ENCODE measurements at regions not wholly inside any gene's neighbourhood (a gene's known extent, or its start where the extent isn't known, plus 50 kb on each side); places are given as distances from the start of the nearest gene placed in this dataset.
"Not testable (repeated sequence)": the region's sequence is repeated elsewhere in the genome, so short reads cannot be mapped to it uniquely, and the experiment has no call there.

DNA sequence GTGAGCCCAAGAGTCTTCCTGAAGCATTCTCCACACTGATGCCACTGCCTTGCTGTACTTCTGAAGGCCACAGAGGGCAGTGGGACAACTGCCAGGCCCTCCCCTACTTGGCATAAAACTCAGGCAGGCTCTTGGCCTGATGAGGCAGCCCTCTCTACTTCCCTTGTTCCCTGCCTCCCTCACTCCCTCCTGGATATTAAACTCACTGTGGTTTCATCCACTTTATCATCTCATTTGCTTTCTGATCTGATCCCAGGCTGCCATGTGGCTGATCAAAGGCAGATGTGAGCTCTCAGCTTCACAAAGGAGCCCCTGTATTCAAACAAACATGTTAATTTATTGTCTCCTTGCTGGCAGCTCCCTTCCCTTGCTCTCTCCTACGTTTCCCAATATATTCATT is 533.5 kb downstream of the IGSF11 start:
- DNase-seq = peak; percentile 13

DNA sequence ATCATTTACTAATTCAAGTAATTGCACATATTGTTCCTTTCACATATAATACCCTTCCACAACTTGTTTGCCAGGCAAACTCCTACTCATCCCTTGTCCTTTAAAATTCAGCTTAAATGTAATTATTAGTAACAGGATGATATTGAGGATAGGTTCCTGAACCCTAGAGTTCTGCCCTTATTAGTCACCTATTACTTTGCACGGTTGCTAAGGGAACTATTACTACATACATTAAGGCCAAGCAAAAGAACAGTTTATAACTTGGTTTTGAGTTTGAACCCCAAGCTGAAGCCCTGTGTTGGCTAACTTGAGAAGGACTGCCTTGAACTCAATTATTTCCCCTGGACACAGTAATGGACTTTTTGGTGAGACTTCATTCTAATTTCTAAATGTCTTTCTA is 529.7 kb downstream of the IGSF11 start:
- no peak for DNase-seq

DNA sequence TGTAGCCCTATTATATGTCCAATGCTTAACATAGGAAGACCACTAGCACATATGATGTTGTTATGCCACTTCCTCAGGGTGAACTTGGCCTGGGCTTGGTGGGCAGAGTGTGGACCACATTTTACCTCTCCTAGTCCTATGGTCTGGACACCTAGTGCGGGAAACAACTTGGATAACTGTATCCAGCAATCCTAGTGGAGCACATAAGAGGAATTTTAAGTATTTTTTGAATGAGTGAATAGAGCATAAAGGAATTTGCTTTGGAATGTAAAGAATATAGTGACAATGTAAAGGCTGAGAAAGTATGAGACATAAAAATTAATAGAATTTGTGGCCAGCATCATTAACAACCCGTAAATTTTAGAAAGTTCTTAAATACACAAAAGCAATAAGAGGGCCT is 528.9 kb downstream of the IGSF11 start:
- DNase-seq = peak; percentile 8

DNA sequence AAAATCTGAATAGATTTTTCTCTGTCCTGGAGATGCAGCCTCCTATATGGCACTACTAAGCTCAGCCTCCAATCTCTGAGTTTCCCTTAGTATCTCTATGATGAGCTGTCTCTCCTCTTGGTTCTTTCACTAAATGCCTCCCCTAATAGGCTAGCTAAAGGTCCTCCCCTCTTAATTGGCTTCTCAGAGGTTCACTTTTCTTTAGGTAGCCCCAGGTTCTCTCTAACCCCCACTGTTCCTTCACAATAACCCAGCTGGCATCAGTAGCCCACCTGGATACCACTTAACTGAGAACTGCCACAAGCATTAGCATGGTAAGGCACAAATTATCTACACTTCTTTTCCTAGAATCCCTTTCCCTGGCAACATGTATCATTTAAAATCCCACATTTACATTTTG is 523.2 kb downstream of the IGSF11 start:
- DNase-seq = no peak

DNA sequence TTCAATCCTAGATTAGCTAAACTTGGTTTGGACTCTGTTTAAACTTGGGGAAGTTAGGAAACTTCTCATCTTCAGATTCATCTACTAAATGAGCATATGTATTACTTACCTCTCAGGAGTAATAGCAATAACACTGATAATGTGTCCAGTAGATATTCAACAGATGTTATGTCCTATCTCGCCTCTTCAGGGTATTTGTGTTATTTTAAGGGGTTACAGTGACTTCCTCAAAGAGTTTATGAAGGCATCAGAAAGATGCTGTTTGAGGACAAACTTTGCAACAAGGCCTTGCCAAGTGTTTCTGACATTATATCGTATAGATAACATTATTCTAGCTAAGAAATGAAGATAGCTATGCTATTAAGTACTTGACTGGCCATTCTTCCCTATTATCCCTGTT is 522.3 kb downstream of the IGSF11 start:
- DNase-seq = no peak

DNA sequence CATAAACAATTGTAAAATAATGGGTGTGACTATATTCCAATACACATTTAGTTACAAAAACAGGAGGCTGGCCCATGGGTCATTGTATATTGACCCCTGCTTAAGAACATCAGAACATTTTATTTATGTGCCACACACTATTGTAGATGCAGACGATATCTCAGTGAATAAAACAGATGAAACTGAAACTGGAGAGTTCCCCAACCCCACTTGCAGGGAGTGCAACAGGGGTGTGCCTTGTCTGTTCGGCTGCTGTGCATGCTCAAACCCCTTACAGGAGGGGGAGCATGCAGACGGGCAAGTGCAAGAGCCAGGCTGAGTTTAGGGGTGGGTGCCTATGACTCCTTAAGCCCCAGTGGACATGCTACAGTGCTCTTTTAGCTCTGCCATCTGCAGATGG is 509.6 kb downstream of the IGSF11 start:
- no peak for DNase-seq

DNA sequence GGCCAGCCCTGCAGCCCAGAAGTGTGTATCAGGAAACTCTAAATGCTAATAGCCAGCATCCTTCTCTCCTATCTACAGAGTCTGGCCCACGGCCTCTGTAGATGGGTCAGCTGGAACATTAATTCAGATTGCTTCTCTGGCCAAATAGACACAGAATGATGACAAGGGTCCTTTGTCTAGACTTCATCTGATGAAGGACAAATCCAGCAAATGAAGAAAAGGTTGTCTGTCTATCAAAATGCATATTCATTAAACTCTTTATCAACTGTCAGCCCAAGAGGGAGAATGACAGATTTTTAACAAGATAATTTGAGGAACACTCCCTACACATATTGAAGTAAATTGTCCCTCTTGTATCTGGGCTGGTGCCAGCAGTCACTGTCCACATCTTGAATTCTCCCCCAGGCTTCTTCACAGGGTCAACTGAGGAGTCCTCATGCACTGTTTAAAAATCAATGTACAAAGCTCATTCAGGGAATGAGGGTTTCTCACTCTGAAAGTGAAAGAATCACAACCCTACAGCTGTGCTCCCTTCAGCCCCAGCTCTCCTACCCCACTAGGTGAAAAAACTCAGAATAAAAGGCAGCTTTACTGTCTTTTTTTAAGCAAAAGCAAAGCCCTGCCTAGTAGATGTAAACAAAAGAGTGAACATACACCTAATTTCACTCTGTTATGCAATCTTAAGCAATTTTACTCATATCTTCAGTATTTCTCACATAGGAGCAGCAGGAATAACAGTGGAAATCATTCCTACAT is 507.7 kb downstream of the IGSF11 start:
- DNase-seq = no peak

DNA sequence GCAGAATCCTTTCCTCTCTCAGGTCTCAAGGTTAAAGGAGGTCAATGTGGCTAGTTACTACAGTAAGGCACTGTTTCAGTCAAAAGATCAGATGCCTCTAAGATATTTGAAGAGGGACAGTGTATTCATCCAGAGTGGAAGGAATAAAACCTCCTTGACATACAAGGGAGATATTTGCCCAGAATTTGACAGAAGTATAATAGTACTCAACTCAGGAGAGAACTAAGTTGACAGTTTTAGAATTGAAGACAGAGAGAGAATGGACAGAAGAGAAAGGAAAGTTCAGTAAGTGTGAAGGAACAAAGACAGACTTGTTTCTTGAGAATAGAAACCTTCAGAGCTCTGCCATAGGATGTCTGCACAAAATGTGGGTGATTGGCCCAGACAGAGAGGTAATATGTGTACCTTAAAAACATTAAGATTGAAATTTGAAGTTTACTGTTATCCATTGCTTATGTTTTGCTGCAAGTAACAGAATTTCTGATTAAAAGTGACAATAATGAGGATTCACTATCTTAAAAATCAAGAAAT is 507.1 kb downstream of the IGSF11 start:
- DNase-seq = no peak

DNA sequence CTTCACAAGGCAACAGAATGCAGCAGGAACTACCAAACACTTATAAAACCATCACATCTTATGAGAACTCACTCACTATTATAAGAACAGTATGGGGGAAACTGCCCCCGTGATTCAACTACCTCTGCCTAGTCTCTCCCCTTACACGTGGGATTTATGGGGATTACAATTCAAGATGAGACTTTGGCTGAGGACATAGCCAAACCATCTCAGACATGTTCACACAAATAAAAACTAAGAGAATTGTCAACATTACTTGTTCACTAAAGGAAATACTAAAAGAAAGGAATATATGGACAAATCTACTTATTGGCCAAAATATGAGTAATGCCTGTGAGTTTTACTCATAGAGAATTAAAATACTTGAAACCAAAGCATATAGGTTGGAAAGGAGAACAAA is 505.1 kb downstream of the IGSF11 start:
- no peak for DNase-seq

DNA sequence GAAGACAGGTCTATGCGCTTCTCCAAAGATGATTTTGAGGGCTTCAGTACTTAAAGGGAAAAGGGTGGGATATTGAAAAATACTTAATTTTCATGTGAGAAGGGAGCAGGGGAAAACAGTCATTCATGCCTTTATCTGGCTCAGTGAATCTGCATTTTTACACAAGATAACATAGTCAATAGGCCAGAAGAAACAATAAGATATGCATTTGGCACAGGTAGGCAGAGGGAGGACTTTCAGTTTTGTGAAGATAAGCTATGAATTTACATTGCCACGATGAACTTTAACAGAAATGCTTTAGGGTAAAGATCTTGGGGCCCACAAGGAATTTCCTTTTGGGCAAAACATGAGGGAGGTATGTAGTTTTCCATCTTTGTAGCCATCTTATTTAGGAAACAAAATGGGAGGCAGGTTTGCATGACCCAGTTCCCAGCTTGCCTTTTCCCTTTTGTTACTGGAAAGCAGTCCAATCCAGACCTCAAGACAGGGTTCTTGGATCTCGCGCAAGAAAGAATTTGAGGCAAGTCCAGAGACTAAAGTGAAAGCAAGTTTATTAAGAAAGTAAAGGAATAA is 504.2 kb downstream of the IGSF11 start:
- no peak for DNase-seq

DNA sequence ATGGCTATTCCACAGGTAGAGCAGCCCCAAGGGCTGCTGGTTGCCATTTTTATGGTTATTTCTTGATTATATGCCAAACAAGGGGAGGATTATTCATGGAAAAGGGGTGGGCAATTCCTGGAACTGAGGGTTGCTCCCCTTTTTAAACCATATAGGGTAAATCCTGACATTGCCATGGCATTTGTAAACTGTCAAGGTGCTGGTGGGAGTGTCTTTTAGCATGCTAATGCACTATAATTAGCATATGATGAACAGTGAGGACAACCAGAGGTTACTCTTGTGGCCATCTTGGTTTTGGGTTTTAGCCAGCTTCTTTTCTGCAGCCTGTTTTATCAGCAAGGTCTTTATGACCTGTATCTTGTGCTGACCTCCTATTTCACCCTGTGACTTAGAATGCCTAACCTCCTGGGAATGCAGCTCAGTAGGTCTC is 503.7 kb downstream of the IGSF11 start:
- DNase-seq = not testable (repeated sequence)

DNA sequence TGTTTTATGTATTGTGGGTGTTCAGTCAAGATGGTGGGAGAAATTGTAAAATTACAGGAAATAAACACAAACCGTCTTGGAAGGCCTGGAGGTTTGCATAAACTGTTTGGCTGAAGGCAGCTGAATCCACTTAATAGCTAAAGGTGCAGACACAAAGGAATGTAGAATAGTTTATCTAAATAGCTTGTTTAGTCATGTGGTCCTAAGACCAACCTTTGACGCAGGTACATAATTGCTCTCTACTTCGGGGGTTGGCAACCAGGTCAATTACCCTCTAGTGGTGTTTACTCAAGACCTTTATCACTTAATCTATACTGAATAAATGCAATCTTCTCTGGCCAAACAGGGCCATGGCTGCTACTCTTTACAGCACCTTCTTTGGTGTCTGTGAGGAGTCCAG is 502.8 kb downstream of the IGSF11 start:
- no peak for DNase-seq

DNA sequence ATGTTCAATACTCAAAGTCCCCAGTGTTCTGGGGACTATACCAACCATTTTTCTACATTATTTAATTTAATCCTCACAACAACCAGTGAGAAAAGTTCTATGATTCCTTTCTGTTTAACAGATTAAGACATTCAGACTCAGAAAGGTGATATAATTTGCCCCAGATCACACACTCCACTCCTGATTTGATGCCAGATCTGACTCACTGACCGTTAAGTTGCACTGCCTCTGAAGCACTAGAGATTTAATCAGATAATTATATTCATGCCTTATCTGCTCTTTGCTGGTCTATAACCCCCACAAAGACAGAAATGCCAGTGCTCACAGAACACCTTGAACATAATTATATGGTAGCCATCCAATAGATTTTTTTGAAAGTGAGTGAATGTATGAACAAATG is 501.0 kb downstream of the IGSF11 start:
- DNase-seq = no peak

DNA sequence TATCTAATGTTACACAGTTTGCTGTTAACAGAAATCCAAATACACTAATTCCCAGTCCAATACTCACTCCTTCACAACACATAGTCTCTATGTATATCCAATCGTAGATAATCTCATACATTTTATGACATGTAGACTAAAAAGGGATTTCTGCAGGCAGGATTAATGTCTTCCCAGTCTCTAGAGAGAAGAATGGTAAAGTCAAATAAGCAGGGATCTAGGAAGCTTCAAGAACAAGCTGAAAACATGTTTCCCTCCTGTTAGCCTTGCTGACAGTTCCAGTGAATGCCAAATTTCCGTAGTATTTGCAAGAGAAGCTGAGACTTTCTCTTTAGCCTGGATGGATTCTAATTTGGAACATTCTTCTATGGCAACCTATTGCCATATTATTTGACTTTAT is 500.1 kb downstream of the IGSF11 start:
- DNase-seq = no peak

DNA sequence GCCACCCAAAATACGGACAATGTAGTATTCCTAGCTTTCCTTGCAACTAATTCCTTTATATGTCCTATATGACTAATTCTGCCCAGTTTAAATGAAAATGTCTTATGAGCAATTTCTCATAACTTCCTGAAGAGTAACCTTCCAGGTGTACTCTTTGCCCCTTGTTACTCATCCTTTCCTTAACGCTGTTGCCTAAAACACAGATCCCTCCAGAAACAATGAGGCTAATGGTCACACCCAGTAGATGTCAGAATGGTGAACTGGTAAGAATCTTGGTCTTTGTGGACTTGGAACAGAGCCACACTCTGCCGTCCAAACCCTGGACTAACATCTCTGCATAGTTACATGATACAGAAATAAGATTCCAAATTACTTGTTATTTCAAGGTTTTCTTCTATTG is 497.9 kb downstream of the IGSF11 start:
- DNase-seq = no peak

DNA sequence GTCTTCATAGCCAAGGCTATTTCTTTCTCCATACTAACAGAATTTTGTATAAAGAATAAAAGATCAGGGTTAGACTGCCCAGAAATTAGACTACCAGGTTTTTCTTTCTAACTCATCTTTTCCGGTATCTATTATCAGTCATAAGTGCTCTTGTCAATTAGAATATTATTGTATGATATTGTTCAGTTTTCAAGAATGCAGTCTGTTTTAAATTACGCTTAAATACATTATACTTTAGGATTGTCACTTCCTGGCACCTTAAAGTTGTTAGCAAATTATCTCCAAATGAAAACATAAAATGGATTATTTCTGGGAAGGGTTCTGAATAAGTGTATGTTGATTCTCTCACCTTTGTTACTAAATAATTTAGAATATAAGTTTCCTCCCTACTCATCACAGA is 497.2 kb downstream of the IGSF11 start:
- DNase-seq = no peak

DNA sequence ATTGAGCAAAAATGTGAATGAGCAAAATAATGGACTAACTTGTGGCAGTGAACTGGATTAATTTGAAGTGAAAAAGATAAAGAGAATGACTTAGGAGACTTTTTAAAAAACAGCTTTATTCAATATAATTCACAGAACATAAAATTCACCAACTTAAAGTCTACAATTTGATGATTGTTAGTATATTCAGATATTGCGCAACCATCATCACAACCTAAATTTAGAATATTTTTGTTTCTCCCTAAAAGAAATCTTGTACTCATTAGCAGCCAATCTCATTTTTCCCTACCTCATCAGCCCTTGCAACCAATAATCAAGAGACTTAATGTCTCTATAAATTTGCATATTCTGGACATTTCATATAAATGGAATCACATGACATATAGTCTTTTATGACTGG is 496.5 kb downstream of the IGSF11 start:
- DNase-seq = no peak

DNA sequence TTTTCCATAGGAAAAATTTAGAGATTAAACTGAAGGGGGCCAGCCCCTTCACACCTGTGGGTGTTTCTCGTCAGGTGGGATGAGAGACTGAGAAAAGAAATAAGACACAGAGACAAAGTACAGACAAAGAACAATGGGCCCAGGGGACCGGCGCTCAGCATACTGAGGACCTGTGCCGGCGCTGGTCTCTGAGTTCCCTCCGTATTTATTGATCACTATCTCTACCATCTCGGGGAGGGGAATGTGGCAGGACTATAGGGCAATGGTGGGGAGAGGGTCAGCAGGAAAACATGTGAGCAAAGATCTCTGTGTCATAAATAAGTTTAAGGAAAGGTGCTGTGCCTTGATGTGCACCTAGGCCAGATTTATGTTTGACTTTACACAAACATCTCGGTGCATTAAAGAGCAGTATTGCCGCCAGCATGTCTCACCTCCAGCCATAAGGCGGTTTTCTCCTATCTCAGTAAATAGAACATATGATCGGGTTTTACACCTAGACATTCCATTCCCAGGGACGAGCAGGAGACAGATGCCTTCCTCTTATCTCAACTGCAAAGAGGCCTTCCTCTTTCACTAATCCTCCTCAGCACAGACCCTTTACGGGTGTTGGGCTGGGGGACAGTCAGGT is 494.7 kb downstream of the IGSF11 start:
- not testable (repeated sequence) for DNase-seq

DNA sequence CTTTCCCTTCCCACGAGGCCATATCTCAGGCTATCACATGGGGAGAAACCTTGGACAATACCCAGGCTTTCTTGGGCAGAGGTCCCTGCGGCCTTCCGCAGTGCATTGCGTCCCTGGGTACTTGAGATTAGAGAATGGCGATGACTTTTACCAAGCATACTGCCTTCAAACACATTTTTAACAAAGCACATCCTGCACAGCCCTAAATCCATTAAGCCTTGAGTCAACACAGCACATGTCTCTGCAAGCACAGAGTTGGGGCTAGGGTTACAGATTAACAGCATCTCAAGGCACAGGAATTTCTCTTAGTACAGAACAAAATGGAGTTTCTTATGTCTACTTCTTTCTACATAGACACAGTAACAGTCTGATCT is 494.2 kb downstream of the IGSF11 start:
- DNase-seq = not testable (repeated sequence)

DNA sequence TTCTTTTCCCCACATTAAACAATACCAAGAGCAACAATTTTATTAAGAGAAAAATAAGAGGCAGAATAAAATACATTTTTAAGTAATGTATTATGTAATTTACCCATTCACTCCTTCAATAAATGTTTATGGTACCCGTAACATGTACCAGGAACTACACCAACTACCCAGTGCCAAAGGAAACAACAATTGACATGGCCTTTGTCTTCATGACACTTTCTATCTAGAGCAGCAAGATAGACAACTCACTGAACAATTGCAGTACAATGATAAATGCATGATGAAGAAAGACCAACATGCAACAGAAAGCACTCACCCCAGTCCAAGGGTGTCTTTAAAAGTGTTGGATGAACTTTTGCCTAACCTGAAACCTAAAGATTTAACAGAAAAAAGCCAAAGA is 493.8 kb downstream of the IGSF11 start:
- DNase-seq = no peak

DNA sequence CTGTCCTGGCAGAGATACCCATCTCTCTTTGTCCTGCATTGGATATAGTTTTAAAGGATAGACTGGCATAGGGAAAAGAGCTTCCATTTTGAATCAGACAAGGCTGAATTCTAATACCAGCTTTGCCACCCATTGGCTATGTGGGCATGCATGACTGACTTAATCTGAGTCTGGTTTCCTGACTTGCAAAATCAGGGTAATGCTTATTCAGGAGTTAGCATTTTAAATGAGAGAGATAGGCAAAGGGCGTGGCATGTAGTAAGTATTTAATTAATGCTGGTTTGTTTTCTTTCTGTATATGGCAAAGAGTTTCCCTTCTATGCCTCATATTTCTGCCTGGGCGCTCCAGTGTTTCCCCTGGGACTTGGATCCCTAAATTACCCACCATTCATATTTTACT is 492.9 kb downstream of the IGSF11 start:
- no peak for DNase-seq

DNA sequence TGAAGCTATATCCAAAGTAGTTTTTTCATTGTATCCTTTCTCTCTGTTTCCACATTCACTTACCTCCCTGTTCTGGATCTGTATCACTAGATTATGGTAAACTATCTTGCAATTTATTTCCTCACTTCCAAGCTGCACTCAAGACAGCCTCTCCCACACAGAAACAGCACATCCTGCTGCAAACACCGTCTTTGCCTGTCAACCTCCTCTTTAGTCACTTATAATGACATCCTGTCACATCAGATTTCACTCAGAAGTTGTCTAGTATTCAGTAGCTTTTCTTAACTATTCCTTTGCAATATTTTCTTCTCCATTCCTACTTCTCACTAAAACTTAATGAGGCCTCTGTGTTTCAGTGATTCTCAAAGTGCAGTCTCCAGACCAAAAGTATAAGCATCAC is 490.8 kb downstream of the IGSF11 start:
- no peak for DNase-seq

DNA sequence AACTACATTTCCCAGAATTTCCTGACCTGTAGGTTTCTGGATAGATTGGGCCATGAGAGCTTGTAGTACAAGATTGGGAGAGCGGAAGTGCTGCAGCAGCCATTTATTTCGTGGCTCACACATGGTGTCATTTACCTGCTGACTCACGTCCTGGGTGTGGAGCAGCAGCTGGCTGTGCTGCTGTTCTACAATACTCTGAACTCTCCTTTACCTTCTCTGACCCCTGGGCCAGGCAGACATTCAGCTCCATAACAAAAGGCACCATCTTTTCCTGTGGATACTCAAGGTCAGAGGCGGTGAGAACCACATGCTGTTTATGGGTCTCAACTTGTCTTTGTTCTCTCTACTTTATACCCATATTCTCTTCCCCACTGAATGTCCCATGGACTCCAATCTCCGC is 490.2 kb downstream of the IGSF11 start:
- no peak for DNase-seq

DNA sequence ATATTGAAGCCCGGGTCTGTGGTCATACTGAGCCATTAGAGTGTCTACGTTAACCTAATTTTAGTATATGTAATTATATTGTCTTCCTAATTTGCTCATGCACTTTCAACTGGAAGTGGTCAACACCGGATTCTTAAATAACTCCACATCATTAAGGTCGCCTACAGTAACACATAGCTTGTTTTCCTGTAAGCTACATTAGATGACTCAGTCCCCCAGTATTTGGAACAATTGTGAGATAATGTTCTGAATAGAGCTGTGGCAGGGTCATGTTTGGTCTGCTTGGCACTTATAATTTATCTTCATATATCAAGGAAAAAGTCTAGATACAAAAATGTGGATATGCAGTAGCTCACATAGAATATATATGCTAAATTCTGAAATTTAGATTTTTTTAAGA is 486.2 kb downstream of the IGSF11 start:
- no peak for DNase-seq
